Panc1 (cell line): ENCODE measurements at regions not wholly inside any gene's neighbourhood (a gene's known extent, or its start where the extent isn't known, plus 50 kb on each side); places are given as distances from the start of the nearest gene placed in this dataset.

Experiments
- CTCF ChIP-seq: fragments of 450-650 bp; IDR thresholded peaks from 2 replicates; pipeline ENCODE4 v1.5.1; 2017; ENCODE audit warnings: mild to moderate bottlenecking
- POLR2AphosphoS5 ChIP-seq: IDR thresholded peaks from 2 replicates; pipeline ENCODE4 v1.6.1; 2012; ENCODE audit warnings: mild to moderate bottlenecking, low read depth, low read length, moderate library complexity
- REST ChIP-seq, 2 experiments: IDR thresholded peaks; 2 replicates each; pipeline ENCODE4 v1.6.1; 2011 to 2012; ENCODE audit warnings: low read depth in 2 of 2, control low read depth in 1 of 2, low read length in 1 of 2, mild to moderate bottlenecking in 1 of 2, moderate library complexity in 1 of 2; ENCODE audit not compliant: insufficient read depth in 1 of 2
- TCF7L2 ChIP-seq: IDR thresholded peaks from 2 replicates; pipeline ENCODE4 v1.6.1; 2011; ENCODE audit warnings: mild to moderate bottlenecking, low read depth, low read length, inconsistent platforms

GRCh38 chr22:22798716-22799115 lies 88.9 kb upstream of the IGLL5 start:
- TF ChIP-seq CTCF (no peak), TCF7L2 (no peak), POLR2AphosphoS5 (no peak), REST (IDR thresholded peaks at IDR 0.05; ENCODE audit: insufficient read depth in 1 of 2, low read depth in 2 of 2, low read length in 1 of 2) (no peak)
